NCI-H345 (cell line): ENCODE measurements at regions not wholly inside any gene's neighbourhood (a gene's known extent, or its start where the extent isn't known, plus 50 kb on each side); places are given as distances from the start of the nearest gene placed in this dataset.
"Not testable (repeated sequence)": the region's sequence is repeated elsewhere in the genome, so short reads cannot be mapped to it uniquely, and the experiment has no call there.

ENCODE experiments used
- DNase-seq: peaks from one replicate; lab custom pipeline; 2025; lab: John Stamatoyannopoulos, UW

GRCh38 chr4:1524761-1525160 lies 118.5 kb upstream of the NKX1-1 start:
- no peak for DNase-seq

- DNase-seq: no peak
These were observed 117.8 kb upstream of the NKX1-1 start for GRCh38 chr4:1523907-1524636.

- DNase-seq: no peak
These were observed 117.3 kb upstream of the NKX1-1 start for GRCh38 chr4:1523506-1523905.

- no peak for DNase-seq
These were observed 116.8 kb upstream of the NKX1-1 start for GRCh38 chr4:1523033-1523432.

GRCh38 chr4:1522606-1523005 lies 116.4 kb upstream of the NKX1-1 start:
- no peak for DNase-seq

GRCh38 chr4:1521821-1522361 lies 115.6 kb upstream of the NKX1-1 start:
- no peak for DNase-seq

- DNase-seq: not testable (repeated sequence)
These were observed 114.7 kb upstream of the NKX1-1 start for GRCh38 chr4:1520795-1521576.

- DNase-seq: no peak
These were observed 113.8 kb upstream of the NKX1-1 start for GRCh38 chr4:1519787-1520661.

- DNase-seq: no peak
These were observed 112.9 kb upstream of the NKX1-1 start for GRCh38 chr4:1518997-1519700.

- DNase-seq: no peak
These were observed 111.6 kb upstream of the NKX1-1 start for GRCh38 chr4:1517592-1518411.

GRCh38 chr4:1516881-1517480 lies 110.7 kb upstream of the NKX1-1 start:
- no peak for DNase-seq

GRCh38 chr4:1516261-1516660 lies 110.0 kb upstream of the NKX1-1 start:
- DNase-seq: no peak

GRCh38 chr4:1515763-1516162 lies 109.5 kb upstream of the NKX1-1 start:
- no peak for DNase-seq

- DNase-seq: no peak
These were observed 108.9 kb upstream of the NKX1-1 start for GRCh38 chr4:1515156-1515555.

- no peak for DNase-seq
These were observed 108.4 kb upstream of the NKX1-1 start for GRCh38 chr4:1514612-1515011.

- no peak for DNase-seq
These were observed 107.8 kb upstream of the NKX1-1 start for GRCh38 chr4:1513936-1514483.

GRCh38 chr4:1512738-1513660 lies 106.8 kb upstream of the NKX1-1 start:
- DNase-seq: peak; percentile 6

- DNase-seq: no peak
These were observed 106.0 kb upstream of the NKX1-1 start for GRCh38 chr4:1512051-1512737.
